HG03280 (cell line): ENCODE measurements at regions not wholly inside any gene's neighbourhood (a gene's known extent, or its start where the extent isn't known, plus 50 kb on each side); places are given as distances from the start of the nearest gene placed in this dataset.
"Not testable (repeated sequence)": the region's sequence is repeated elsewhere in the genome, so short reads cannot be mapped to it uniquely, and the experiment has no call there.

ENCODE experiments used
- ATAC-seq: cut with Tn5 transposase; IDR thresholded peaks from one replicate; pipeline ENCODE4 v1.9.1; 2021; ENCODE audit warnings: mild to moderate bottlenecking, moderate library complexity; ENCODE audit not compliant: unreplicated experiment

DNA sequence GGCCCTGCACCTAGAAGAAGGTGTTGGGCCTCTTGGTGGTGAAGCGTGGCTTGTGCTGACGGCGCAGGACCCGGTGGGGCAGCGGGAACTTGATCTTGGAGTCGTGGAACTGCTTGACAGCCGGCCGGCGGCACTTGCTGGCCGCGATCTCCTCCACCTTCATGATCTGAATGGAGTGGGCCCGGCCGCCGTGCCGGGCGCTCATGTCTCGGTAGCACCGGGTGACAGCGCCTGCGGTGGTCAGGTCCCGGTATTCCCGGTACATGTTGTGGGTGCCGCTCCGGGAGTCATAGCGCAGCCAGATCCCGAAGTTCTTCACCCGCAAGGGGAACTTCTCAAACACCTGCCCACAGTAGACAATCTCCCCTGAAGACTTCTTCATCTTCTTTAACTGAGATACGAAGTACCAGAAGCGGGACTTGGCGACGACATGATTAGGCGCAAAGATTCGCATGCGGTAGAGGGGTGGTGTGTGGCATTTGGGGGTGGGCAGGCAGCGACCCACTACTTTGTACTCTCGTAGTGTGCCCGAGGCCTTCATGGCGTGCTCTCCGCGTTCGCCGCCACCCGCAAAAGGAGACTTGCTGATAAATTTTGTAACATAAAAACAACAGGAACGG is 92.1 kb upstream of the MSH6 start:
- not testable (repeated sequence) for ATAC-seq

DNA sequence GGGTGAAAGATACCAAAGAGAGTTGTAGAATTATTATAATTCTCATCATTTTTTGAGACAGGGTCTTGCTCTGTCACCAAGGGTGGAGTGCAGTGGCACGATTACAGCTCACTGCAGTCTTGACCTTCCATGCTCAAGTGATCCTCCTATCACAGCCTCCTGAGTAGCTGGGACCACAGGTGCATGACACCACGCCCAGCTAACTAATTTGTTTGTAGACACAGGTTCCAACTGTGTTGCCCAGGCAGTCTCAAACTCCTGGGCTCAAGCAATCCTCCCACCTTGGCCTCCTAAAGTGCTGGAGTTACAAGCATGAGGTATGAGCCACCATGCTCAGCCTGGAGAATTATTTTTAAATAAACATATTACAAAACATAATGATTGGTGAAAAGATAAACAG is 92.8 kb upstream of the MSH6 start:
- ATAC-seq: no peak

GRCh38 chr2:47689118-47689517 is 93.8 kb upstream of the MSH6 start:
- ATAC-seq: peak; percentile 84

- peak; percentile 33 for ATAC-seq
Observed at GRCh38 chr2:47688561-47688960, 94.4 kb upstream of the MSH6 start.

DNA sequence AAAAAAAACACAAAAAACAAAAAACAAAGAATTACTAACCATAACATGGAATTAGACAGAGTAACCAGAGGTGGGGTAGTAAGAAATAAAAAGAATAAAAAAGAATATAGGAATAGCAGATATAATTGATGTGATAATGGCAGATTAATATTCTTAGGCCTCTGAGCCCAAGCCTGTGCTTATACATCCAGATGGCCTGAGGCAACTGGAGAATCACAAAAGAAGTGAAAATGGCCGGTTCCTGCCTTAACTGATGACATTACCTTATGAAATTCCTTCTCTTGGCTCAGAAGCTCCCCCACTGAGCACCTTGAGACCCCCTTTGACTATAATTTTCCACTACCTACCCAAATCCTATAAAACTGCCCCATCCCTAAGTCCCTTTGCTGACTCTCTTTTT is 95.1 kb upstream of the MSH6 start:
- ATAC-seq: no peak

DNA sequence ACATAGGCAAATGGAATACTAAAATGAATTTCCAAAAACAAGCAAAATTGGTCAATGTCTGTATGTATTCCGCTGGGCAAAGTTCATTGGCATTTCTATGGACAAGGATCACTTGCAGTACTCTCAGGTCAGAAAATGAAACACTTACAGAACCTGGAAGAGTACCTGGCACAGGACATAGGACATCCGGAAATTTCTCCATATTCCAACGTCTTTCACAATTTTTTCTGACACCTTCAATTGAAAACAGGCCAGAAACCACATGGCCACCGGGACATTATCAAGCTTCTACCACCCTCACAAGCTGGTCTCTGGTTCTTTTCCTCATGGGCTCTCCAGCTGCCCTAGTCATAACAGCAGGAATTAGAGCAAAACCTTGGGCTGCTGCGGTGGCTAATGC is 96.9 kb upstream of the MSH6 start:
- ATAC-seq: no peak

DNA sequence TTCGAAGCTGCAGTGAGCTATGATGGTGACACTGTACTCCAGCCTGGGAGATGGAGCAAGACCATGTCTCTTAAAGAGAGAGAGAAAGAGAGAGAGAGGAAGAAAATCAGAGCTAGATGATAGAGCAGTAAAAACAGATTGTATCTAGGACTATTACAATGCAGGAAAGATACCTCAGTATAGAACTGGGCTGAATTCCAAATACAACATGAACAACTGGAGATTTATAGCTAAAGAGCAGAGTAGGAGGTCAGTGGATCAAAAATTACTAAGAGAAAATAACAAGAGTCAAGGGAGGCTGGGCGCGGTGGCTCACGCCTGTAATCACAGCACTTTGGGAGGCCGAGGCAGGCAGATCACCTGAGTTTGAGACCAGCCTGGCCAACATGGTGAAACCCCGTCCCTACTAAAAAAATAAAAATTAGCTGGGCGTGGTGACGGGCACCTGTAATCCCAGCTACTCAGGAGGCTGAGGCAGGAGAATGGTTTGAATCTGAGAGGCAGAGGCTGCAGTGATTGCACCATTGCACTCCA is 100.7 kb upstream of the MSH6 start:
- ATAC-seq: no peak

DNA sequence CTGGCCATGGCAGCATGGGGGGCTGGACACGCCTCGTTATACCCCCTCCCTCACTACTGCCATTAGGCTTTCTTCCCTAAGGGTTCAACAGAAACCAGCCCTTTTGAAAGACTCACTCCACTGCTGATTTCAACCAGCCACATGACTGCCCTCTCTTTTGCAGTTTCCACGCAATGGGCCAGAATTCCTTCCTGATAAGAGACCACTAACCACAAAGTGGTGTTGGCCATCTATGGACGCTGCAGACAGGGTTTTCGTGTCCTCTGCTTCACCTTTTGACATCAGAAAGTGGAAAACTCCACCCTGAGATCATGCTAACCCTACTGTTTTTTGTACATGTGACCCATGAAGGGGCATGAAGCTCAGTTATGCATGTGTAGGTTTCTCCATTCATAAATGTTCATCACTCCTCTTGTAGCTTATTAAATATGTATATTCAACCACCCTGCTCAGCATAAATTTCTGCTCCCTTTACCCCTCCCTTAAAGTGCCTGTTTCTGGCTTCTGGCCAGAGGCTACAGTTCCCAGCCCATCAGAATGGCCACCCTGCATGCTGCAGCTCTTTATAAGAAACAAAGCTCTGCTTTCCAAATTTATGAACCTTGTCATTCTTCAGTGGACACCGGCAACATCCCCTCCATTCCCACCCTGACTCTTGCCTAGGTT is 105.6 kb upstream of the KCNK12 start:
- ATAC-seq: no peak

DNA sequence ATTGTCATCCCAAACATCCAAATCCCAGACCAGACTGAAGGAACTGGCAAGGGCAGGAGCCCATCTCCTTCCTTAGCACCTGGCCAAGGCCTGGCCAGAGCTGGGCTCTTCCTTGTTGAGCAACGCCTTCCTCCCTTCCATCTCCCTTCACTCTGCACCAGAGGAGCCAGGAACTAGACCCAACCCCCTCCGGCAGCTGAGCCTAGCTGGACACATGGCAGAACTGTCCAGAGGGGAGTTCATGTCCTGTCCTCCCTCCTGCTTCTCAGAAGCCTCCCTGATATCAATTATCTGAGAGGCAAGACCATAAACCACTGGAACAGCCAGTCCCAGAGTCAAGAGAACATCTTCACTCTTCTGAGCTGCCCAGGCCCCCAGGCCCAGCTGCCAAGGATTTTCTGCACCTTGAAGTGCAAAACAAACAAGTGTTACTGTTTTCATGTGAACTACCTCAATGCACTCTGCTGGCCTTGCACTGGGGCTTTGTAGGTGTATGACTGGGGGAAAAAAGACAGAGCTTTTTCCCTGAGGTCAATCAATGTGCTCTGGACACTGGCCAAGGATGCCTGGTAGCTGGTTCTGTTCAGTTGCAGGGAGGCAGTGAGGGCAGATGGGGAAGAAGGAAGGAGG is 104.5 kb upstream of the KCNK12 start:
- no peak for ATAC-seq

DNA sequence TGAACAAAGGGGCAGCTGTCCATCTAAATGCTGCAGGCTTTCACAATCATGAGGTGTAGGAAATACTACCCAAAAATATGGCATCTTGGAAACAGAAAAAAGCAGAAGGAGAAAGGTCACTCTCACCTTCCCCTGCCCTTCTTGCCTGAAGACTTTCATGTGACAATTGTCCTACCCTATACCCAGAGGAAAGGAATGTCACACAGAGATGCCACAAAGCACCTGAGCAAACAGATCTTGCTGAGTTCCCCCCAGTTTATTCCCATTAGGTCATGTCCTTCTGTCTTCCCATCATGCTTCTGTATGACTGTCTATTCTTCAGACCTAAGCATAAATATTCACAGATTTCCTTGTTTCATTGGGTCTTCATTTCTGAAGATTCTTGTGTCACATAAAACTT is 95.5 kb upstream of the KCNK12 start:
- ATAC-seq: no peak

GRCh38 chr2:47664817-47665216 is 94.0 kb upstream of the KCNK12 start:
- ATAC-seq: no peak

DNA sequence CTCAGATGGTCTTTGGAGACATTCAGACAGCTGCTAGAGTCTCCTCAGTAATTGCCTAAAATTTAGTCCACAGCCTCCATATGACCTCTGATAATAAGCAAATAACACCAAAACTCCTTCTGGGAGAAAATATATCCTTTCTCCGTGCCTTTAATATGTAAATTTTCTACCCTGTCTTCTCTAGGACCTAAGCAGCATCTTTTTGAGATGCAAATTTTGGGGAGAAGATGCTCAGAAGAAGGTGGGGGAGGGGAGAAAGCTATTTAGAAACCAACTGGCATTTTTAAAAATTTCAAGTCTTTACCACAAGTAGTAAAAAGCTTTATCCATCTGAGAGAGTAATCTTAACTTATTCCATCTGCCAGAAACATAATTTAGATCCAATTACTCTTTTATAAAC is 91.8 kb upstream of the KCNK12 start:
- ATAC-seq: no peak

DNA sequence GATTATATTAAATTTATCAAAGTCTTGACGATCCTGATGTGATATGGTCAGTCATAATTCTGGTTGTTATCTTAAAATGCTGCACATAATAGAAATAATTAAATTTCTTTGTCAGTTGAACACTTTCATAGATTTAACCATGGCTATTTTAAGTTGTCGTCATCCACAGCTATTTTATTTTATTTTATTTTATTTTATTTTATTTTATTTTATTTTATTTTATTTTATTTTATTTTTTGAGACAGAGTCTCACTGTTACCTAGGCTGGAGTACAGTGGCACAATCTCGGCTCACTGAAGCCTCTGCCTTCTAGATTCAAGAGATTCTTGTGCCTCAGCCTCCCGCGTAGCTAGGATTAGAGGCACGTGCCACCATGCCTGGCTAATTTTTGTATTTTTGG is 90.5 kb upstream of the KCNK12 start:
- ATAC-seq: no peak

DNA sequence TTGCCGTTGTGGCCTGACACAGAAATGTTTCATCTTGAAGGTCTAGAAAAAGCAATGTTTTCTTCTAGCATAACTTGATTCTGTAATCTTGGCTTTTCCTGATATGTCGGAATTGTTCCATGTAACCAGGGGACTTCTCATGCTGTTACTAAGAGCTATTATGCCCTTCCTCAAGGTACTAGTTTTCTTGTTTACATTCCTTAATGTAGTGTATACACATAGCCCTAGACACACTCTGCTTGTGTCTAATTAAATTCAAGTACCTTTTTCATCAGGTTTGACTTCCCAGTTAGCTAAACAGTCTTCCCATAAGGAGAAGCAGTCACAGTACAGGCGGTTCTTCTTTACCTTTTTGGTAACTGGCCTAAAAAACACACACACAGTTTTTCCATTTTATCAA is 89.4 kb upstream of the KCNK12 start:
- no peak for ATAC-seq

GRCh38 chr2:47658646-47659320 is 88.0 kb upstream of the KCNK12 start:
- ATAC-seq: no peak

DNA sequence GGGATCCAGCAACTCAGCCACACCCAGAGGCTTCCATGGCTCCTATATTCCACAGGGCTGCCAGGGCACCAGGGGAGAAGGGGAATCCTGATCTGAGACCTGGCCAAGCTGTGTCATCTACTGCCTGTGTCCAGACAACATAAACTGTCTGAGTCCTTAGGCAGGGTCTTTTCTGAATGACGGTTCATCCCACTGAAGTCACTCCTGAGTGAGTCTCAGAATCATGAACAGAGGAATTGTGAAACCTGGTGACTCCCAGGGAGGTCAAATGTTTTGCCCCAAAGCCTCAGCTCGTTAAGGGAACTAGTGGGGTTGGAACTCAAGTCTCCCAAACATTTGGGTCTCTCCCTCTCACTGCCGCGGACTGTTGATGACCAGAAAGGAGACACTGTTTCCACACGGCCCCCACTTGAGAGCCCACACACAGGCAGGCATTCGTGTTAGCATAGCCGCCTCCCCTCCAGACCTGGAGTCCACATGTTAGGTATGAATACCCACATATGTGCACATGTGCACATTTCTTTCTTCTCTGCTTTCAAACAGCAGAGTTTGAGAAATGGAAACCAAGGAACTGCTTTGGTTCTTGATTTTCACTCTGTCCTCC is 87.2 kb upstream of the KCNK12 start:
- ATAC-seq: no peak

GRCh38 chr2:47656715-47657600 is 86.2 kb upstream of the KCNK12 start:
- ATAC-seq: no peak

GRCh38 chr2:47655563-47655880 is 84.7 kb upstream of the KCNK12 start:
- peak; percentile 4 for ATAC-seq

DNA sequence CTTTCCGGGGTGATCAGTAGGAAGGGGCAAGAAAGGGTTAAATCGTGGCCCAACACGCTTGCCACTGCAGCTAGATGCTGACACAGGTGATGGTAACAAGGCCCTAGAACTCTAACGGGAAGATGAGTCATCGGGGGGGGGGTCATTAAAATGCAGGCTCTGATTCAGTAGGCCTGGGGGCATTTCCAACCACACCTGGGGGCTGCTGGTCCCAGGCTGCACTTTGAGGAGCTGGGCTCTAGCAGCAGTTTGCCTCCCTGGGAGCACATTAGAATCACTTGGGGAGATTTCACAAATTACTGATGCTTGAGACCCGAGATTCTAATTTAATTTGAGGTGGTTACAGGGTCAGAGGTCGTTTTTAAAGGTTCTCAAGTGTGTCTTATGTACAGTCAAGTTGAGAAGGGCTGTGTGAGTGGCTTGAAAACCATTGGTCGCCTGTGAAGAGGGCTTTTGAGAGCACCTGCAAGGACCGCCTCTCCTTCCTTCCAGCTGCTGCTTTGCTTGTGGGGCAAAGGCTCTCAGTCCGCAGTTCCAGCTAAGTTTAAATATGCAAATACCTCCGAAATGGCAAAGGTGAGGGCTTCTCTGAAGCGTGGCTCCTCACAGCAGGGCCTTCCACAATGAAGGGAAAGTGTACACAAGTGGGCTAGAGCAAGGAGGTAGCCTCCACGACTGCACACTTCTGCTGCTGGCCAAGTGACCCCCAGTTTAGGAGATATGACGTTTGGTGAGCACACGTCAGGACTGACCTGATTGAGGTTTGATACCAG is 84.2 kb upstream of the KCNK12 start:
- peak; percentile 64 for ATAC-seq
